ENCODE measurements at regions not wholly inside any gene's neighbourhood (a gene's known extent, or its start where the extent isn't known, plus 50 kb on each side); places are given as distances from the start of the nearest gene placed in this dataset.
A peak's percentile ranks its signal among the peaks of the same experiment; 100 is the strongest.

GRCh38 chr16:86667035-86667434 is 88.7 kb downstream of the FOXL1 start:
- Mint-ChIP-seq H3K27me3 (ENCODE audit: low read depth) (no peaks in the 10 kb centered on the region), H3K36me3 (ENCODE audit: low read depth) (no peaks in the 10 kb centered on the region), H3K9me3 (ENCODE audit: low read depth) (peaks cover 3% of the 10 kb centered on the region), H3K4me3 (ENCODE audit: unreplicated experiment) (no peak overlapping the region), H3K27ac (ENCODE audit: unreplicated experiment) (peak overlapping the region; percentile 23), H3K4me1 (ENCODE audit: low read depth) (peaks cover 84% of the 10 kb centered on the region)
- TF ChIP-seq, protein P1, sequence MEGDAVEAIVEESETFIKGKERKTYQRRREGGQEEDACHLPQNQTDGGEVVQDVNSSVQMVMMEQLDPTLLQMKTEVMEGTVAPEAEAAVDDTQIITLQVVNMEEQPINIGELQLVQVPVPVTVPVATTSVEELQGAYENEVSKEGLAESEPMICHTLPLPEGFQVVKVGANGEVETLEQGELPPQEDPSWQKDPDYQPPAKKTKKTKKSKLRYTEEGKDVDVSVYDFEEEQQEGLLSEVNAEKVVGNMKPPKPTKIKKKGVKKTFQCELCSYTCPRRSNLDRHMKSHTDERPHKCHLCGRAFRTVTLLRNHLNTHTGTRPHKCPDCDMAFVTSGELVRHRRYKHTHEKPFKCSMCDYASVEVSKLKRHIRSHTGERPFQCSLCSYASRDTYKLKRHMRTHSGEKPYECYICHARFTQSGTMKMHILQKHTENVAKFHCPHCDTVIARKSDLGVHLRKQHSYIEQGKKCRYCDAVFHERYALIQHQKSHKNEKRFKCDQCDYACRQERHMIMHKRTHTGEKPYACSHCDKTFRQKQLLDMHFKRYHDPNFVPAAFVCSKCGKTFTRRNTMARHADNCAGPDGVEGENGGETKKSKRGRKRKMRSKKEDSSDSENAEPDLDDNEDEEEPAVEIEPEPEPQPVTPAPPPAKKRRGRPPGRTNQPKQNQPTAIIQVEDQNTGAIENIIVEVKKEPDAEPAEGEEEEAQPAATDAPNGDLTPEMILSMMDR (IDR thresholded peaks at IDR 0.05): no peak
- no peak for DNase-seq (ENCODE audit: low spot score)

- H3K9me3 Mint-ChIP-seq (ENCODE audit: low read depth): peaks cover 3% of the 10 kb centered on the region
- H3K27ac Mint-ChIP-seq (ENCODE audit: unreplicated experiment): peak overlapping the region; percentile 37
- H3K4me3 Mint-ChIP-seq (ENCODE audit: unreplicated experiment): no peak overlapping the region
- peaks cover 76% of the 10 kb centered on the region for H3K4me1 Mint-ChIP-seq (ENCODE audit: low read depth)
- H3K36me3 Mint-ChIP-seq (ENCODE audit: low read depth): no peaks in the 10 kb centered on the region
- no peaks in the 10 kb centered on the region for H3K27me3 Mint-ChIP-seq (ENCODE audit: low read depth)
- TF ChIP-seq, protein P1 (IDR thresholded peaks at IDR 0.05): no peak
- DNase-seq (ENCODE audit: low spot score): no peak
Measured at GRCh38 chr16:86668136-86668910, 90.0 kb downstream of the FOXL1 start.

DNA sequence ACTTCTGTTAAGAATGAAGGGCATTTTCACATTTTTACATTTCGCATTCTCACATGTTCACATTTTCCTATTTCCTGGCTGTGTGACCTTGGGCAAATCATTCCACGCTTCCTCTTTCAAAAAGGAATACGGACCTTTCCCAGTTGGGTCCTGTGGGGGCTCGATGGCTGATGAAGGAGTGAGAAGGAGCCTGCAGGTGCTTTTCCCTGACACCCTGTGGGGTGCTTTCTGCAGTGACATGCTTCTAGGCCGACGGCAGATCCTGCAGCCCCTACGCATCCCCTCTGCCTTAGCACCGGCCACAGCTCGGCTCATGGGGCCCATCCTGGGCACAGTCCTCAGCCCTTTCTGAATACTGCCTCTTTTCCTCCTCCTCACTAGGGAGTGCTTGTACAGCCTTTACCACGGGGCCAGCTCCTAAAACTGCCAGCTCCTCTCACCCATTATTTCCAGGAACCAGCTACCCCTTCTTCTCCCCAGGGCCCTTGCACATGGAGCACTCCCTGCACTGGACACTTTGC is 91.0 kb downstream of the FOXL1 start:
- peak overlapping the region; percentile 77 for H3K27ac Mint-ChIP-seq (ENCODE audit: unreplicated experiment)
- H3K27me3 Mint-ChIP-seq (ENCODE audit: low read depth): no peaks in the 10 kb centered on the region
- DNase-seq (ENCODE audit: low spot score): no peak
- peaks cover 3% of the 10 kb centered on the region for H3K9me3 Mint-ChIP-seq (ENCODE audit: low read depth)
- peaks cover 66% of the 10 kb centered on the region for H3K4me1 Mint-ChIP-seq (ENCODE audit: low read depth)
- no peaks in the 10 kb centered on the region for H3K36me3 Mint-ChIP-seq (ENCODE audit: low read depth)
- H3K4me3 Mint-ChIP-seq (ENCODE audit: unreplicated experiment): peak overlapping the region; percentile 7
- TF ChIP-seq, protein P1 (IDR thresholded peaks at IDR 0.05): no peak

DNA sequence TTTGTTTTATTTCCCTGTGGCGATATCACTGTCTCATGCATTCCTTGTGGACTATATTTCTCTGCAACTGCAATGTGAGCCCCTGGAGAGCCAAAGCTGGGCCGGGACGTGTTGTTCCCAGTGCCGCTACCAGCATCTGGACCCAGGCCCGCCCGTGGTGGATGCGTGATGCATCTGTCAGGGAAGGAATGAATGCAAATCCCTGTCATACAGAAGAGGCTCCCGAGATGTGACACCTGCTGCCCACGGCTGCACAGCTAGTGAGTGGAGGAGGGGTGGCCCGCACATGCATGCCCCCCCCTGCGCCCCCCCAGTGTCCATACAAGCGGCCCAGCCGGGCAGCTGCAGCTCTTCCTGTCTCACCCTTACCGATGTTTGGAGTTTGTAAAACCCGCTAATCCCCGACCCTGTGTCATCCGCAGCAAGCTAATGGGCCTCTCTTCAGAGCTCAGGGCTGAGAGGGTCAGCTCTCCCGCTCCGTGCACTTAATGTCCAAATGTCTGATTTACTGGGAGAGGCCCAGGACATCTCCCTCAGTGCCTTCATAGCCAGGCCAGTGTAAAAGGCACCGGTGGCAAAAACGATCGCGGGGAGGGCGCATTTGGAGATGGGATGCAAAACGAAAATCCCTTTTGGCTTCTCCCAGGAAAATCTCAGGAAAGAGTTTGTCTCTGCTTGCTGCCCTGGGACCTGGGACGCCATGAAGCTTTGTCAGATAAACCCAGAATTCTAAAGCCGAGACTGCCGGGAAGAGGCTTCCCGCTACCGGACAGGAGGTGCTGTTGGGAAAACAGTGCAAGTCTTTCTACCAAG is 91.8 kb downstream of the FOXL1 start:
- Mint-ChIP-seq H3K9me3 (ENCODE audit: low read depth) (peaks cover 3% of the 10 kb centered on the region), H3K4me1 (ENCODE audit: low read depth) (peaks cover 58% of the 10 kb centered on the region), H3K36me3 (ENCODE audit: low read depth) (no peaks in the 10 kb centered on the region), H3K27me3 (ENCODE audit: low read depth) (no peaks in the 10 kb centered on the region), H3K4me3 (ENCODE audit: unreplicated experiment) (peak overlapping the region; percentile 7), H3K27ac (ENCODE audit: unreplicated experiment) (peak overlapping the region; percentile 77)
- no peak for DNase-seq (ENCODE audit: low spot score)
- TF ChIP-seq, protein P1 (IDR thresholded peaks at IDR 0.05): no peak

DNA sequence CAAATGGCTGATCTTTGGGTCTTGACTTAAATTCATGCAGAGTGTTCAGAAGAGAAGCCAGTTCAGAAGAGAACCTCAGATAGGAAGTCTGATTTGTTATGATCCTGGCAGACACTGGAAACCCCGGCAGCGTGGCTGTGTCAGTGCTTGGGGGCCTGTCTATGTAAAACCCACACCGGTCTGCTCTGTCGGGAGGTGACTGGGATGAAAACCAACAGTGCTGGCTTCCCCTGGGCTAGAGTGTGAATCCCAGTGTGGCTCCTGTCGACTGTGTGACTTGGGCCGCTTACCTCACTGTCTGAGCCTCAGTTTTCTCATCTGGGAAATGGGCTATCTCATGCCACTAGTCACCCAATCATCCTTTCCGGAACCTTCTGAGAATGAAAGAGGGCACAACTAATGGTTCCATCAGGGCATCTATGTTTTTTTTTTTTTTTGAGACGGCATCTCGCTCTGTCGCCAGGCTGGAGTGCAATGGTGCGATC is 92.4 kb downstream of the FOXL1 start:
- no peak overlapping the region for H3K27ac Mint-ChIP-seq (ENCODE audit: unreplicated experiment)

More for the DNA sequence above, 92.4 kb downstream of the FOXL1 start:
- H3K4me1 Mint-ChIP-seq (ENCODE audit: low read depth): peaks cover 54% of the 10 kb centered on the region
- TF ChIP-seq, protein P1 (IDR thresholded peaks at IDR 0.05): no peak
- H3K9me3 Mint-ChIP-seq (ENCODE audit: low read depth): peaks cover 3% of the 10 kb centered on the region
- DNase-seq (ENCODE audit: low spot score): no peak
- H3K4me3 Mint-ChIP-seq (ENCODE audit: unreplicated experiment): no peak overlapping the region
- no peaks in the 10 kb centered on the region for H3K27me3 Mint-ChIP-seq (ENCODE audit: low read depth)
- H3K36me3 Mint-ChIP-seq (ENCODE audit: low read depth): no peaks in the 10 kb centered on the region
